ENCODE measurements at regions not wholly inside any gene's neighbourhood (a gene's known extent, or its start where the extent isn't known, plus 50 kb on each side); places are given as distances from the start of the nearest gene placed in this dataset.

GRCh38 chr13:47696674-47697073, 304.4 kb downstream of the SUCLA2 start:
- TF ChIP-seq CTCF (IDR thresholded peaks at IDR 0.05) (no peak), ZFX (IDR thresholded peaks at IDR 0.05; ENCODE audit: borderline replicate concordance) (no peak)

Measured in 22Rv1 (cell line).